Activated T-cell treated with anti-CD3 and anti-CD28 coated beads, Interleukin-2, amount 50 U/mL, for 24 hours (primary cell): ENCODE measurements at regions not wholly inside any gene's neighbourhood (a gene's known extent, or its start where the extent isn't known, plus 50 kb on each side); places are given as distances from the start of the nearest gene placed in this dataset.

Source experiments
- DNase-seq: peaks from one replicate; pipeline ENCODE4 v3.0.0-alpha.2; 2020
- H3K27ac Mint-ChIP-seq: 2 replicates; pipeline ENCODE4 v1.8.0; 2020; ENCODE audit warnings: mild to moderate bottlenecking, mixed read lengths
- H3K27me3 Mint-ChIP-seq: 2 replicates; pipeline ENCODE4 v1.8.0; 2020; ENCODE audit warnings: mixed read lengths
- H3K36me3 Mint-ChIP-seq: 2 replicates; pipeline ENCODE4 v1.8.0; 2020; ENCODE audit warnings: low read depth, mixed read lengths
- H3K4me1 Mint-ChIP-seq: 2 replicates; pipeline ENCODE4 v1.8.0; 2020; ENCODE audit warnings: low read depth, mixed read lengths
- H3K4me3 Mint-ChIP-seq: 2 replicates; pipeline ENCODE4 v1.8.0; 2020; ENCODE audit warnings: mild to moderate bottlenecking, moderate library complexity, mixed read lengths
- H3K9me3 Mint-ChIP-seq: 2 replicates; pipeline ENCODE4 v1.8.0; 2020; ENCODE audit warnings: mixed read lengths

DNA sequence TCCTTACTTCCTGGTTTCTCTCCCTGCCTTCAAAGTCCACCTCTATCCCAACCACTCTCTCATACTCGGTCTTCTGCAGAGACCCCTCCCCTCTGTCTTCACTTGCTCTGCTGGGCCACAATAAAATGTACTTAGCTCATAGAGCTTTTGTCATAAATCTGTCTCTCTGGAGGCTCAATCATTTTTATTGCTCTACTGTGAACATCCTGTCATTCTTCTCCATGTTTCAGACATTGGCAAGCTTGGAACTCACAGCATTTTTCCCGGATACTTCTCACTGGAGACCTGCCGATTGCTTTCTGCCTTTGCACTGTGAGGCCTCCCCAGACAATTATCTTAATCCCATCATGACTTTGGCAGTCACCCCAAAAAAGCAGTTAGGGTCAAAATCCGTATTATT is 192.3 kb upstream of the ZMIZ1 start:
- no peak for DNase-seq
- Mint-ChIP-seq H3K36me3 (no peaks in the 10 kb centered on the region), H3K27ac (no peak overlapping the region), H3K9me3 (peaks cover 2% of the 10 kb centered on the region), H3K4me3 (no peak overlapping the region), H3K27me3 (peaks cover 20% of the 10 kb centered on the region), H3K4me1 (peaks cover 2% of the 10 kb centered on the region)

DNA sequence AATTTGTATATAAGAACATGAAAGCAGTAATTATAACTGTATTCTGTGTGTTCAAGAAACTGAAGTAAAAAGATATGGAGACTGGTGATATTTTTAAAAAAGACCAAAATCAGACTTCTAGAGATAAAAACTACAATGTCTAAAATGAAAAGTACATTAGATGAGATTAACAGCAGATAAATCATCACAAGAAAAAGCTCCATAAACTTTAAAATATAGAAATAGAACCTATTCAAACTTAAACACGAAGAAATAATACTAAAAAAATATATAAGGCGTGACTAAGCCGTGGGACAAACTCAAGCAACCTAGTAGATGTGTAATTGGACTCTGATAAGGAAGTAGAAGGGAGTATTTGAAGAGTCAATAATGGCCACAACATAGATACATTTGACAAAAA is 189.1 kb upstream of the ZMIZ1 start:
- H3K4me3 Mint-ChIP-seq = no peak overlapping the region
- H3K4me1 Mint-ChIP-seq = no peaks in the 10 kb centered on the region
- peaks cover 25% of the 10 kb centered on the region for H3K27me3 Mint-ChIP-seq
- peaks cover 5% of the 10 kb centered on the region for H3K9me3 Mint-ChIP-seq
- DNase-seq = no peak
- H3K27ac Mint-ChIP-seq = no peak overlapping the region
- no peaks in the 10 kb centered on the region for H3K36me3 Mint-ChIP-seq

DNA sequence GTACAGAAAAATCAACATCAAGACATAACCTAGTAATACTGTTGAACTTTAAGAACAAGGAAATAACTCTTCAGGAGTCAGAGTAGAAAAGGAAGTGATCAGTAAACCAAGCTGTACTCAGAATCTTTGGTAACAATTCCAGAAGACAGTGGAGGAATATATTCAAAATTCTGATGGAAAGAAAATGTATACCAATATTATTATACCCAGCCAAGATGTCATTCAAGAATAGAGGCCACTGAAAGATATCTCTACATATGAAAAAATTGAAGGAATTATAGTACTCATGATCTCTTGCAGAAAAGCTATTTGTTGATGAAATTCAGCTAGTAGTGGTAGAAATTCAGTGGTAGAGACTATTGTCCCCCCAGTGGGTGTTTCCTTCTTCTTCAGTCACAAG is 182.6 kb upstream of the ZMIZ1 start:
- H3K27me3 Mint-ChIP-seq = peaks cover 10% of the 10 kb centered on the region
- no peaks in the 10 kb centered on the region for H3K4me1 Mint-ChIP-seq
- peaks cover 18% of the 10 kb centered on the region for H3K9me3 Mint-ChIP-seq
- no peak for DNase-seq
- no peak overlapping the region for H3K27ac Mint-ChIP-seq
- no peaks in the 10 kb centered on the region for H3K36me3 Mint-ChIP-seq
- no peak overlapping the region for H3K4me3 Mint-ChIP-seq

DNA sequence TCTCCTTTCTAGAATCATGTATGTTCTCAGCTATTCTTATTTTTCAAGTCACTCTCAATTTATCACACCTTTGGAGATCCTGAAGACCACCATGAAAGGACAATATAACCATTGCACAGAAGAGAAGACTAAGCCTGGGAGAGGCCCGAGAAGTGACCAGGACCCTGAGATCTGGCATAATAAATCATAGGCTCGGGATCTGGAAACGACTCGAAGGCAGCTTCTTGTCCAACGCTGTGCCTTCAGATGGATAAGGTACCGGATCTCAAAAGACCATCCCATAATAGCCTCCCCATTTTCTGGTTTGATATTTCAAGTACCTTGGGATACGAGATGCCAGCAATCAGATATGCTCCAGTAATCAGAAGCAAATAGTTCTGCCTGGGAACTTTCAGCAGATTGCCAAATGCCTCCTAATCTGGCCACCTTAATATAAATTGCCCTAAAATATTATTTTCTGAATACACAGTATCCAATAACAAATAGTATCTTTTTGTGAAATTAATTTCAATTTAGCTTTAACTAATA is 179.2 kb upstream of the ZMIZ1 start:
- Mint-ChIP-seq H3K27me3 (peaks cover 3% of the 10 kb centered on the region), H3K9me3 (peaks cover 15% of the 10 kb centered on the region), H3K4me3 (no peak overlapping the region), H3K36me3 (no peaks in the 10 kb centered on the region), H3K27ac (no peak overlapping the region), H3K4me1 (no peaks in the 10 kb centered on the region)
- DNase-seq = no peak

DNA sequence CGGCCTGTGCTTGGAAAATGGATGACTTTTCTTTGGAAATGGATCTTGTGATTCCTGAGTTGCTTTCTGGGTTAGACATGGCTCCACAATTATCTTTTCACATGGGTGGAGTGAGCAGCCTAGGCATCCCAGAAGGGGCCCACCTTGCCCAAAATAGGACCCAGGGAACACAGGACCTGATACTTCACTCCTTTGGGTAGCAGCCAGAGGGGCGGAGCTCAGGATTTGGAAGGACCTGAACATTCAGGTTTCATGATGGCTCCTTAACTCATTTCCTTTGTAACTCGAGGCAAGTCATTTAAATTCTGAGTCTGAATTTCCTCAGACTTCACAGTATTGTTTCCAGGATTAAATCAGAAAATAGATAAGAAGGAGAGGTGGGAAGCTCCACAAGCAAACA is 178.3 kb upstream of the ZMIZ1 start:
- no peak for DNase-seq
- H3K4me3 Mint-ChIP-seq = no peak overlapping the region
- H3K9me3 Mint-ChIP-seq = peaks cover 11% of the 10 kb centered on the region

DNA sequence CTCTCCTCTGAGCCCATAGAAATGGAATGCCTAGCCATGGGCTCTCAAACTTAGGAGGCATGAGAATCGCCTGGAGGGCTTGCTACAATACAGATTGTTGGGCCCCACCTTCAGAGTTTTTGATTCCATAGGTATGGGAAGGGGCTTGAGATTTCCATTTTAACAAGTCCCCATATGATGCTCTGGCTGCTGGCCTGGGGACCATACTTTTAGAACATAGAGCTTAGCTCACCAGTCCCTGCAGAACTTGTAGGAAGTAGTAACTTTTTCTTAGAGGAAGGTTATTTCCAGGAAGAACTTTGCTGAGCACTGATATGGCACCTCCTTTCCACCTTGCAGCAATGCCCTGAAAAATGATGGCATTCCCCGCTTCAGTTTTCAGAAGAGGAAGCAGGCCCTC is 177.0 kb upstream of the ZMIZ1 start:
- no peaks in the 10 kb centered on the region for H3K4me1 Mint-ChIP-seq
- no peak overlapping the region for H3K4me3 Mint-ChIP-seq
- DNase-seq = no peak
- H3K27ac Mint-ChIP-seq = no peak overlapping the region
- H3K36me3 Mint-ChIP-seq = no peaks in the 10 kb centered on the region
- peaks cover 2% of the 10 kb centered on the region for H3K9me3 Mint-ChIP-seq
- H3K27me3 Mint-ChIP-seq = peaks cover 3% of the 10 kb centered on the region

More for the DNA sequence above, 178.3 kb upstream of the ZMIZ1 start:
- peaks cover 3% of the 10 kb centered on the region for H3K27me3 Mint-ChIP-seq
- H3K4me1 Mint-ChIP-seq = no peaks in the 10 kb centered on the region
- no peak overlapping the region for H3K27ac Mint-ChIP-seq
- H3K36me3 Mint-ChIP-seq = no peaks in the 10 kb centered on the region

DNA sequence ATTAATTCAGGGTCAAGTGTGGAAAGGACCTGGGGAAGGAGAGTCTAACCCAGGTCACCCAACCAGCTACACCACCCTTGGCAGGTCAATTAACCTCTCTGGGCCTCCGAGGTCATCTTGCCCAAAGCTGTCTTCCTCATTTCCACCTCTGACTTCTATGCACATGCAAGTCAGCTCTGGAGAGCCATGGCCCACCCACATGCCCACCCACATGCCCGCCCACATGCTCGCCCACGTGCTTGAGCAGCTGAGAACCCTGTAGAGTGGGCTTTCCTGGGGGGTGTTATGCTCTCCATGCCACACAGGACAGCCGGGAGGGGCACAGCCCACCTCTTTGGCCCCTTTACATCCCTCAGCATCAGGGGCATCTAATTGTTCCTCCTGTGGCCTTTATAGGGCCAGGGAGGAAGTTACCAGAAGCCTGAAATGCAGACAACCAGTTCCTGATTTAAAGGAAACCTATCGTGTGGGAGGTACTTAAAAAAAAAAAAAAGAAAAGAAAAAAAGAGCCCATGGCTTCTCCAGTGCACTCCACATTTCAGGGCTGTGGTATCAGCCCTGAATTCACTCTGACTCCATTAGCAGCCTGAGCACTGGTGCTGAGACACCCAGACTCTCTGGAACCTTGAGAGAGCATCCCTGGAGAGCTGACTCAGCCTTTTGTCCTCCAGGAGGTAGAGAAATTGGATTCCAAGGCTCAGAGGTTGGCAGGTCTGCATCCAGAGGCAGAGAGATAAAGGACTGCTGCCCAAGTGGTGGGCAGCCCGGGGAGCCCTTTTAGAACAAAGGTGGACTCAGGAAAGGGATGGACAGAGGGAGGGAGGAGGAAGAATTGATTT is 176.2 kb upstream of the ZMIZ1 start:
- Mint-ChIP-seq H3K27me3 (peaks cover 3% of the 10 kb centered on the region), H3K4me1 (no peaks in the 10 kb centered on the region), H3K36me3 (no peaks in the 10 kb centered on the region), H3K27ac (no peak overlapping the region), H3K9me3 (no peaks in the 10 kb centered on the region), H3K4me3 (no peak overlapping the region)
- no peak for DNase-seq

DNA sequence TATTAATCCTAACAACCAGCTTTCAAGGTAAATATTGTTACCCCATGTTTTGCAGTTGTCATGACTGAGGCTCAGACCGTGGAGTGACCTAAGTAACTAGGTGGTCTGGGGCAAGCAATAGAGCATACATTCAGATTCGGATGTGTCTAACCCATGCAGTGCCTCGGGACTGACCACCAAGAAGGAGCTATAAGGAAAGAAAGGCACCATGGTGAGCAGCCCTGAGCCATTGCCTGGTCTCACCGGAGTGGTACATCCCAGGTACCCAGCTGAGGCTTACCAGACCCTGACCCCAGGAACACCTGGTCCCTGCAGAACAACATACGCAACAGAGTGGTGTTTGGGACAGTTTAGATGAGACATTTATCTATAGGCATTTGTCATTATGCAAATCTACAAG is 175.5 kb upstream of the ZMIZ1 start:
- H3K36me3 Mint-ChIP-seq = no peaks in the 10 kb centered on the region
- no peaks in the 10 kb centered on the region for H3K4me1 Mint-ChIP-seq
- no peaks in the 10 kb centered on the region for H3K9me3 Mint-ChIP-seq

DNA sequence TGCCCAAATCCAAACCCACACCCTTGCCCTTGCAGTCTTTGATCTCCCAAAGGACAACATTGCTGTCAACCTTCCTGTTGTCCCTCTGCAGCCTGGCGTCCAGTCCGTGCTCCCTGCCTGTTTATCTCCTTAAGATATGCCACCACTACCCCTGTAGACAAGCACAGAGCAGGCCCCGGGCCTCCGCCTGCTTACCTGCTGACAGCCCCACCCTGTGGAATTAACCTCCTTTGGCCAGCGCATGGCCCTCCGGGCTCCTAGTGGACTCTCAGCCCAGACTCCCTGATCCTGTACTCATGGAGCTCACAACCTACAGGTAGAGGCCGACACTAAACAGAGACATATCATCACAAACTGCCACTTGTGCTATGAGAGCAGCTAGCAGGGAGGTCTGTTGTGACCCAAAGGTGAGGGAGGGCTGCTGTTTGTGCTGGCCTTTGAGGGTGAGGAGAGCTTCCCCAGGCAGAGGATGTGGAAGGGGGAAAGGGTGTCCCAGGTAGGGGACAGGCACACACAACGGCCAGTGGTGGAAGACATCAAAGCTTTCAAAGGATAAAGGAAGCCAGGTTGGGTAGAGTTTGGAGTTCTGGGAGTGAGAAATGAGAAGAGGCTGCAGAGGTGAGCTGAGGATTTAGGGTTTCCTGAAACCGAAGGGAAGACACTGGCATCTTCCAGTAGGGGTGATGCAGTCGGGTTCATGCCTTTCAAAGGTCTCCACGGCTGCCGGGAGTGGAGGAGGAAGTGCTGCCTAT is 174.5 kb upstream of the ZMIZ1 start:
- Mint-ChIP-seq H3K9me3 (no peaks in the 10 kb centered on the region), H3K27me3 (peaks cover 3% of the 10 kb centered on the region), H3K4me3 (no peak overlapping the region), H3K27ac (no peak overlapping the region), H3K4me1 (no peaks in the 10 kb centered on the region), H3K36me3 (no peaks in the 10 kb centered on the region)
- DNase-seq = no peak

More for the DNA sequence above, 175.5 kb upstream of the ZMIZ1 start:
- peaks cover 3% of the 10 kb centered on the region for H3K27me3 Mint-ChIP-seq
- no peak overlapping the region for H3K4me3 Mint-ChIP-seq
- no peak overlapping the region for H3K27ac Mint-ChIP-seq
- no peak for DNase-seq

DNA sequence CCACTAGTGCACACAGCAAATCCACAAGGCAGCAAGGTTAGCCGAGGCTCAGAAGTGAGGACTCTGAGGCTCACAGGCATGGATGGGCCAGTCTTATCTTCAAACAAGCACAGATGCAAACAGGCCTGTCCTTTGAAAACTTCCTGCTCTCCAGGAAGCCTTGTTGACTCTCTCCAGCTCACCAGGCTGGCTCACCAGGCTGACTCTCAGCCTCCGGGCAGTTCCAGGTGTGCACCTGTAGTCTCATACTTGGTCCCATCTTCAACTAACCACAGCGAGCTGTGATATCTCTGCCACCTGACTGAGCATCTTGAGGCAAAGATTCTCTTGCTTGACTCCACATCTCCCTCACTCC is 173.9 kb upstream of the ZMIZ1 start:
- Mint-ChIP-seq H3K4me3 (no peak overlapping the region), H3K4me1 (no peaks in the 10 kb centered on the region), H3K27ac (no peak overlapping the region), H3K9me3 (no peaks in the 10 kb centered on the region), H3K27me3 (peaks cover 3% of the 10 kb centered on the region), H3K36me3 (no peaks in the 10 kb centered on the region)
- DNase-seq = no peak

DNA sequence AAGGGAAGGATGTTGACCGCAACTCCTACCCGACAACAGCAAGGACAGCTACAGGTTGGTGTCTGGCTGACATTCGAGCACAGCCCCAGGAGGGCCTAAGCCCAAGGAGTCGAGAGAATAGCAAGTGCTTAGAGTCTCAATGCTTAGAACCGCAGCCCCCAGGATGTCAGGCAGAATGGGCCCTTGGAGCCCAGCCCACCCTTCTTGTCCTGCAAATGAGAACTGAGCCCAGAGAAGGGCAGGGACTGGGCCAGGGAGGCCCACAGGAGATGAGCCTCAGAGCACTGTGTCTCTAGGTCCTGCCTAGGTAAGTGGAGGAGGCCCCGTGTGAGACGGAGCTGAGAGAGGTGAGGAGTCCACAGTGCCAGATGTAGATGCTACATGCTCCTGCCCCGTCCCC is 173.3 kb upstream of the ZMIZ1 start:
- H3K36me3 Mint-ChIP-seq = no peaks in the 10 kb centered on the region
- peaks cover 3% of the 10 kb centered on the region for H3K27me3 Mint-ChIP-seq
- no peak overlapping the region for H3K27ac Mint-ChIP-seq
- no peak for DNase-seq
- no peaks in the 10 kb centered on the region for H3K9me3 Mint-ChIP-seq
- no peak overlapping the region for H3K4me3 Mint-ChIP-seq
- no peaks in the 10 kb centered on the region for H3K4me1 Mint-ChIP-seq

DNA sequence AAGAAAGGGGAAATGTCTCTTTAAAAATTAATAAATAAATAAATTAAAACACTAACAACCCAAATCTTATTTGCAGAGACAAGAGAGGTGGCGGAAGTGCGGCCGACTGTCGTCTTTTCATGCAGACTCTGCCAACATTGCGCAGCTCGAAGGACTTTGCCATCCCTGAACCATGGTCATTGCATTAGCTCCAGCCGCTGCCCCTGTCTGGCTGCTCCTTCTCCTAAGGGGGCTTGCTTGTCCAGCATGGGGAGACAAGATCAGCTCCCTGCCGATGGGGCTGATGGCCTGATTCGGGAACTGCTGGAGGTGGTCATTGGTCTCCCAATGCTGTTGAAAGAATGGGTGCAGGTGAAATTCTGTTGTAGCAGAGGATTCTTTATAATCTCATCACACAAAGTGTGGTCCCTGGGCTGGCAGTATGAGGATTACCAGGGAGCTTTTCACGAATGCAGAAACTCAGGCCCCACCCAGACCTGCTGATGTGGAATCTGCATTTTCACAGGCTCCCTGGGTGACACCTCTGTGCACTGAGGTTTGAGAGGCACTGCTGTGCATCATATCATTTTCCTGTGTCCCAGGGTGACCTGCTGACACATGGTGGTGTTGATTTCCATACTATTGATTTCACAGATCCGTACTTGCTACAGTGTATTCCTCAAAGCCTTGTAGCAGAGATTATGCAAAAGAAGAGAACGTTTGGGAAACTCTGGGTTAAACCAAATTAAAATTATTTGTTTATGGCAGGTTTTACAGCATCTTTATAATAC is 172.4 kb upstream of the ZMIZ1 start:
- Mint-ChIP-seq H3K36me3 (no peaks in the 10 kb centered on the region), H3K27ac (no peak overlapping the region), H3K4me3 (no peak overlapping the region), H3K4me1 (no peaks in the 10 kb centered on the region), H3K27me3 (no peaks in the 10 kb centered on the region), H3K9me3 (no peaks in the 10 kb centered on the region)
- DNase-seq = no peak

DNA sequence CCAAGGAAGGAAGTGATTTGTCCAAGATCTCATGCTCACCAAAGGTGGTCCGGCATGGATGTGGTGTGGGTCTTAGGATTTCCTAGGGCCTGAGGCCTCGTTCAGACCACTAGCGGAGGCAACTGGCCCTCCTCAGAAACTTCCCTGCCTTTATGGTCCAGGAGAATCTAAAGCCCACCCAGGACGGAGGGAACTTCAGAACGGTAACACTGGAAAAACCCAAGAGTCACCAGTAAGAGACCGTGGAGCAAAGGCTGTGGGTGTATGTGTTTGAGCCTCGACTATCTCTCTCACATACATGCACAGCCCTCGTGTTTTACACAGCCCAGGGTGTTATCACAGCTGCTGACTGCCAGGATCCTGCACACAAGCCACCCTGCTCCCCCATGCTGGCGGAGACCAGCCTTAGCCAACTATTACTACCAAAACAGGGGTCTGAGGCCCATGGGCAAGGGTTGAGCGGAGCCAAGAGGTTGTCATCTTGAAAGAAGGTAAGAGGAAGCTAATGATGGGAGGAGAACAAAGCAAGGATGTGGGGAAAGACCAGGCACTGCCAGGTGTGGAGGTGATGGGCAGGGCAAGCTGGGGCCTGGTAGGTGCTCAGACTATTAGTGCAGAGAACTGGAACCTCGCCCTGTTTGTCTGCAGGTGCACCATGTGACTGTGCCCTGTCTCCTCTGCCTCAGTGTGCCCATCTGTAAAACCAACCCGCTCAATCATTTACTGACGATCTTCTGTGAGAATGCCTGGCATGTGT is 170.2 kb upstream of the ZMIZ1 start:
- no peaks in the 10 kb centered on the region for H3K4me1 Mint-ChIP-seq
- DNase-seq = no peak
- no peaks in the 10 kb centered on the region for H3K27me3 Mint-ChIP-seq
- H3K27ac Mint-ChIP-seq = no peak overlapping the region
- H3K9me3 Mint-ChIP-seq = no peaks in the 10 kb centered on the region
- H3K36me3 Mint-ChIP-seq = no peaks in the 10 kb centered on the region
- H3K4me3 Mint-ChIP-seq = no peak overlapping the region

DNA sequence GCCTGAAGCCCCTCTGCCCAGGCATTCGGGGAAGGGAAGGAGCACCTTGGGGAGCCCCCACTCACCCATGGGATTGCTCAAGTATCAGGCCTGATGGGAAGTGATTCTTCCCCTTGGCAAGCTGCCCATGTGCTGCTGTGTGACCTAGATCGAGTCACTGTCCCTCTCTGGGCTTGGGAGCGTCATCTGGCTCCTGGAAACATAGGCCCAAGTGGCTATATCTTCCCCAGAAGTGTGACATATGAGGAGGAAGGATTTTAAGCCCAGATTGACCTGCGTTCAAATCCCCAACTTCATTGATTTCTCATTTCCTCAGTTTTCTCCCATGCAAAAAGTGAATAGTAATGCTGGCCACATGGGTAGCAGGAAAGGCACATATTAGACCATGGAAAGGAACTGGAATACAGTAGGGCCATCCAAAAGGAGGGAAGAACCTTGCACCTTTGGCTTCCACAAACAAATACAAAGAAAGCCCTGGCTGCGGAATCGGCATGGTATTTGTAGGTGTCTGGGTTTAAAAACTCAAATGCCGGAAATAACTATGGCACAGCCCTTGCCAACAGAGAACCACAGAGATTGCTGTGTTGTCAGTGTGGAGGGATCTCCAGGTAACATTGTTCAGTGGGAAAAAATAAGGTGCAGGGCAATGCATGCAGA is 169.5 kb upstream of the ZMIZ1 start:
- Mint-ChIP-seq H3K27ac (no peak overlapping the region), H3K4me3 (no peak overlapping the region), H3K27me3 (no peaks in the 10 kb centered on the region), H3K4me1 (no peaks in the 10 kb centered on the region), H3K9me3 (no peaks in the 10 kb centered on the region), H3K36me3 (no peaks in the 10 kb centered on the region)
- DNase-seq = no peak
